Endothelial cell of umbilical vein (primary cell): ENCODE measurements at regions not wholly inside any gene's neighbourhood (a gene's known extent, or its start where the extent isn't known, plus 50 kb on each side); places are given as distances from the start of the nearest gene placed in this dataset.

Source experiments
- BruUV-seq: library from RNA; stranded (reverse); fragments of 400-500 nt; replicated peaks from 2 replicates; lab custom pipeline; 2021; lab: Mats Ljungman, UMichigan
- CTCF ChIA-PET: fragments of 300-600, 350-600 bp; sonication (Branson Sonifier 250); formaldehyde crosslinking; loops from one replicate; lab custom pipeline; 2021; ENCODE audit warnings: antibody characterized with exemption, inconsistent platforms; lab: Charles Lee
- POLR2A ChIA-PET: fragments of 300-600, 350-600 bp; sonication (Branson Sonifier 250); formaldehyde crosslinking; loops from one replicate; lab custom pipeline; 2021; ENCODE audit warnings: antibody characterized with exemption, inconsistent platforms; lab: Charles Lee
- DNase-seq: peaks from one replicate; pipeline ENCODE4 v3.0.0-alpha.2; 2011; ENCODE audit warnings: low read depth, low spot score
- FAIRE-seq: peaks from 2 replicates; lab custom pipeline; 2011; peaks lifted over from hg19 to GRCh38; lab: Jason Lieb, UNC
- H2AFZ ChIP-seq: 2 replicates; pipeline ENCODE4 v1.6.0; 2012; ENCODE audit warnings: low read depth, low read length, control low read depth, inconsistent platforms
- H3K27ac ChIP-seq: 2 replicates; pipeline ENCODE4 v1.5.1; 2011; ENCODE audit warnings: low read depth, mild to moderate bottlenecking, control low read depth, low read length, moderate library complexity; ENCODE audit not compliant: insufficient read depth
- H3K27me3 ChIP-seq, 2 experiments: 2 replicates each; pipeline versions ENCODE4 v1.6.0 to v1.6.1; 2011; ENCODE audit warnings: low read length in 2 of 2, mixed read lengths in 1 of 2; ENCODE audit not compliant: control insufficient read depth in 2 of 2, insufficient read depth in 2 of 2
- H3K36me3 ChIP-seq, 2 experiments: 2 replicates in 1 of 2; 3 replicates in 1 of 2; pipeline ENCODE4 v1.5.1; 2011; ENCODE audit warnings: low read length in 2 of 2, mild to moderate bottlenecking in 1 of 2, moderate library complexity in 1 of 2; ENCODE audit not compliant: control insufficient read depth in 2 of 2, insufficient read depth in 2 of 2; ENCODE audit errors: extremely low read depth in 1 of 2
- H3K4me1 ChIP-seq: 3 replicates; pipeline ENCODE4 v1.5.1; 2011; ENCODE audit warnings: mild to moderate bottlenecking, low read length; ENCODE audit not compliant: control insufficient read depth, insufficient read depth; ENCODE audit errors: extremely low read depth
- H3K4me2 ChIP-seq: 2 replicates; pipeline ENCODE4 v1.6.1; 2011; ENCODE audit warnings: low read length, control low read depth, mixed read lengths; ENCODE audit not compliant: insufficient read depth
- H3K4me3 ChIP-seq, 3 experiments: fragments of 200-600 bp in 1 of 3; sonication (generic), shearing (Covaris generic) in 1 of 3; replicated peaks in 1 of 3; 2 replicates each; pipeline ENCODE4 v1.5.1; 2011 to 2016; ENCODE audit warnings: control low read depth in 3 of 3, low read length in 3 of 3, mild to moderate bottlenecking in 2 of 3, inconsistent platforms in 1 of 3, low read depth in 1 of 3, moderate library complexity in 1 of 3; ENCODE audit not compliant: insufficient read depth in 1 of 3
- H3K79me2 ChIP-seq: 2 replicates; pipeline ENCODE4 v1.6.0; 2012; ENCODE audit warnings: low read length, inconsistent platforms; ENCODE audit not compliant: control insufficient read depth, insufficient read depth
- H3K9ac ChIP-seq: replicated peaks from 2 replicates; pipeline ENCODE3; 2011; ENCODE audit warnings: low read length, control low read depth; ENCODE audit not compliant: insufficient read depth; ENCODE audit errors: extremely low read depth
- H3K9me1 ChIP-seq: replicated peaks from 3 replicates; pipeline ENCODE4 v1.6.0; 2011; ENCODE audit warnings: mild to moderate bottlenecking, low read length; ENCODE audit not compliant: control insufficient read depth, insufficient read depth; ENCODE audit errors: extremely low read depth
- H3K9me3 ChIP-seq: replicated peaks from 2 replicates; pipeline ENCODE4 v1.5.1; 2012; ENCODE audit warnings: low read length, inconsistent platforms; ENCODE audit not compliant: control insufficient read depth, insufficient read depth
- H4K20me1 ChIP-seq: replicated peaks from 2 replicates; pipeline ENCODE3; 2011; ENCODE audit warnings: mild to moderate bottlenecking, low read length; ENCODE audit not compliant: control insufficient read depth, insufficient read depth; ENCODE audit errors: extremely low read depth
- EZH2 ChIP-seq: IDR thresholded peaks from 2 replicates; pipeline ENCODE4 v1.6.1; 2012; ENCODE audit warnings: borderline replicate concordance, low read depth, mild to moderate bottlenecking, moderate library complexity, low read length, inconsistent platforms; ENCODE audit not compliant: severe bottlenecking
- FOS ChIP-seq: IDR thresholded peaks from 2 replicates; pipeline ENCODE4 v1.6.1; 2011; ENCODE audit warnings: mild to moderate bottlenecking, low read length, moderate library complexity, borderline replicate concordance; ENCODE audit not compliant: insufficient read depth
- GATA2 ChIP-seq: IDR thresholded peaks from 2 replicates; pipeline ENCODE4 v1.7.0; 2011; ENCODE audit warnings: low read depth, mild to moderate bottlenecking, moderate library complexity, mixed read lengths, low read length; ENCODE audit not compliant: insufficient read length, insufficient read depth
- JUN ChIP-seq: IDR thresholded peaks from 2 replicates; pipeline ENCODE4 v1.6.1; 2011; ENCODE audit warnings: borderline replicate concordance, low read depth; ENCODE audit not compliant: insufficient read length, insufficient read depth
- MYC ChIP-seq: IDR thresholded peaks from one replicate; pipeline ENCODE4 v1.6.1; 2011; ENCODE audit warnings: mild to moderate bottlenecking, low read depth, low read length
- POLR2A ChIP-seq: IDR thresholded peaks from 2 replicates; pipeline ENCODE4 v1.6.1; 2012; ENCODE audit warnings: low read depth, mild to moderate bottlenecking, control low read depth, low read length
- POLR2AphosphoS5 ChIP-seq: IDR thresholded peaks from 2 replicates; pipeline ENCODE4 v1.6.1; 2012; ENCODE audit warnings: low read depth, mild to moderate bottlenecking, control low read depth, low read length, moderate library complexity; ENCODE audit not compliant: insufficient read depth
- dilution Hi-C: fragments of 300-500 bp; cut with MboI; formaldehyde crosslinking; loops from one replicate; pipeline ENCODE4 v1.15.0; 2019; ENCODE audit warnings: low sequenced_read_pairs; ENCODE audit not compliant: extremely low pct_ligation_motif_present
- intact Hi-C: fragments of 100-400 bp; cut with micrococcal nuclease; formaldehyde crosslinking; loops from one replicate; pipeline ENCODE4 v1.10.0; 2022
- TF ChIP-seq, protein P1 (sequence below): IDR thresholded peaks from 2 replicates; pipeline ENCODE4 v1.6.1; 2011; ENCODE audit not compliant: insufficient read depth, insufficient read length
- TF ChIP-seq, protein P2 (sequence below), 2 donors: IDR thresholded peaks; 1 replicate in 1 of 2; 2 replicates in 1 of 2; pipeline ENCODE4 v1.5.1; 2011; ENCODE audit warnings: low read length in 2 of 2, mild to moderate bottlenecking in 2 of 2, moderate library complexity in 2 of 2, control low read depth in 1 of 2, inconsistent platforms in 1 of 2, low read depth in 1 of 2; ENCODE audit not compliant: insufficient read depth in 1 of 2; ENCODE audit errors: extremely low read depth in 1 of 2

DNA sequence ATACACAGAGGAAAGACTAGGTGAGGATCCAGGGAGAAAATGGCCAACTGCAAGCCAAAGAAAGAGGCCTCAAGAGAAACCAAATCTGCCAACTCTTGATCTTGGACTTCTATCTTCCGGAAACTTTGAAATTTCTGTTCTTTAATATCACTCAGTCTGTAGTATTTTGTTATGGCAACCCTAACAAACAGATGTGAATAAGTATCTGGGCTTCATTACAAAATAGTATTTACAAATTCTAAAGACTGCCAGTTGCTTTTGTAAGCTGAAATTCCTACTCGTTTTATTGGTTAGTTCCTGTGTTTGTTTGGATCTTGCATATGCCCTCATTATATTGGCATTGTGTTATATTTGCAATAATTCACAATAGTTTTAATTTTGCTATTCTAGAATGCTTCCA lies 143.2 kb upstream of the USP15 start:
- no peak for DNase-seq
- Histone ChIP-seq H4K20me1 (no peaks in the 10 kb centered on the region), H3K9me3 (no peaks in the 10 kb centered on the region), H3K4me3 (no peak overlapping the region), H3K36me3 (no peaks in the 10 kb centered on the region), H3K79me2 (no peaks in the 10 kb centered on the region), H3K9ac (no peak overlapping the region), H3K4me1 (no peaks in the 10 kb centered on the region), H3K4me2 (no peak overlapping the region), H3K27me3 (peaks cover 2 to 6% of the 10 kb centered on the region in 2 experiments), H2AFZ (no peak overlapping the region), H3K27ac (no peak overlapping the region), H3K9me1 (no peaks in the 10 kb centered on the region)
- dilution Hi-C loops = no loop called here
- BruUV-seq = no TSS peak
- ChIA-PET CTCF (no interaction called here), POLR2A (no interaction called here)
- FAIRE-seq = no peak
- intact Hi-C loops = no loop called here
- TF ChIP-seq GATA2 = no peak
- no peak for TF ChIP-seq POLR2A
- no peak for TF ChIP-seq EZH2
- TF ChIP-seq POLR2AphosphoS5 = no peak
- TF ChIP-seq JUN = no peak
- TF ChIP-seq, protein P1, sequence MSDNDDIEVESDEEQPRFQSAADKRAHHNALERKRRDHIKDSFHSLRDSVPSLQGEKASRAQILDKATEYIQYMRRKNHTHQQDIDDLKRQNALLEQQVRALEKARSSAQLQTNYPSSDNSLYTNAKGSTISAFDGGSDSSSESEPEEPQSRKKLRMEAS = no peak
- no peak for TF ChIP-seq FOS
- TF ChIP-seq MYC = no peak
- TF ChIP-seq, protein P2, sequence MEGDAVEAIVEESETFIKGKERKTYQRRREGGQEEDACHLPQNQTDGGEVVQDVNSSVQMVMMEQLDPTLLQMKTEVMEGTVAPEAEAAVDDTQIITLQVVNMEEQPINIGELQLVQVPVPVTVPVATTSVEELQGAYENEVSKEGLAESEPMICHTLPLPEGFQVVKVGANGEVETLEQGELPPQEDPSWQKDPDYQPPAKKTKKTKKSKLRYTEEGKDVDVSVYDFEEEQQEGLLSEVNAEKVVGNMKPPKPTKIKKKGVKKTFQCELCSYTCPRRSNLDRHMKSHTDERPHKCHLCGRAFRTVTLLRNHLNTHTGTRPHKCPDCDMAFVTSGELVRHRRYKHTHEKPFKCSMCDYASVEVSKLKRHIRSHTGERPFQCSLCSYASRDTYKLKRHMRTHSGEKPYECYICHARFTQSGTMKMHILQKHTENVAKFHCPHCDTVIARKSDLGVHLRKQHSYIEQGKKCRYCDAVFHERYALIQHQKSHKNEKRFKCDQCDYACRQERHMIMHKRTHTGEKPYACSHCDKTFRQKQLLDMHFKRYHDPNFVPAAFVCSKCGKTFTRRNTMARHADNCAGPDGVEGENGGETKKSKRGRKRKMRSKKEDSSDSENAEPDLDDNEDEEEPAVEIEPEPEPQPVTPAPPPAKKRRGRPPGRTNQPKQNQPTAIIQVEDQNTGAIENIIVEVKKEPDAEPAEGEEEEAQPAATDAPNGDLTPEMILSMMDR (IDR thresholded peaks at IDR 0.05; ENCODE audit: extremely low read depth in 1 of 2, insufficient read depth in 1 of 2, low read depth in 1 of 2, low read length in 2 of 2) = no peak
